ENCODE measurements at regions not wholly inside any gene's neighbourhood (a gene's known extent, or its start where the extent isn't known, plus 50 kb on each side); places are given as distances from the start of the nearest gene placed in this dataset.
A peak's percentile ranks its signal among the peaks of the same experiment; 100 is the strongest.

GRCh38 chr7:17680943-17681351 is 259.3 kb downstream of the SNX13 start:
- DNase-seq = peak in 1 of 5 donors; percentile 9
- peaks cover 0 to 2% of the 10 kb centered on the region in 2 donors for H3K27me3 Mint-ChIP-seq
- no peaks in the 10 kb centered on the region for H3K36me3 Mint-ChIP-seq
- H3K4me3 Mint-ChIP-seq = no peak overlapping the region
- H3K4me3 ChIP-seq (ENCODE audit: low read length) = no peak overlapping the region
- H3K27me3 ChIP-seq (ENCODE audit: insufficient read depth, low read length, poor library complexity, severe bottlenecking) = no peaks in the 10 kb centered on the region
- CTCF ChIA-PET = no interaction called here
- no peaks in the 10 kb centered on the region for H3K9me3 Mint-ChIP-seq
- H3K4me1 ChIP-seq (ENCODE audit: insufficient read depth, low read length) = no peaks in the 10 kb centered on the region
- no peak overlapping the region for H3K27ac ChIP-seq (ENCODE audit: low read depth, low read length)
- no peak overlapping the region for H3K27ac Mint-ChIP-seq
- H3K36me3 ChIP-seq (ENCODE audit: insufficient read depth, low read length) = no peaks in the 10 kb centered on the region
- H3K9me3 ChIP-seq (ENCODE audit: low read length) = no peaks in the 10 kb centered on the region
- POLR2A ChIA-PET = no interaction called here
- no peaks in the 10 kb centered on the region for H3K4me1 Mint-ChIP-seq

- Mint-ChIP-seq H3K27ac (no peak overlapping the region), H3K4me1 (no peaks in the 10 kb centered on the region), H3K4me3 (no peak overlapping the region), H3K9me3 (no peaks in the 10 kb centered on the region), H3K36me3 (no peaks in the 10 kb centered on the region), H3K27me3 (peaks cover 0 to 2% of the 10 kb centered on the region in 2 donors)
- Histone ChIP-seq H3K9me3 (ENCODE audit: low read length) (no peaks in the 10 kb centered on the region), H3K27me3 (ENCODE audit: insufficient read depth, low read length, poor library complexity, severe bottlenecking) (no peaks in the 10 kb centered on the region), H3K27ac (ENCODE audit: low read depth, low read length) (no peak overlapping the region), H3K4me3 (ENCODE audit: low read length) (no peak overlapping the region), H3K36me3 (ENCODE audit: insufficient read depth, low read length) (no peaks in the 10 kb centered on the region), H3K4me1 (ENCODE audit: insufficient read depth, low read length) (no peaks in the 10 kb centered on the region)
- no peak for DNase-seq
- ChIA-PET POLR2A (no interaction called here), CTCF (no interaction called here)
These were observed 258.3 kb downstream of the SNX13 start for GRCh38 chr7:17681965-17682364.

- H3K27me3 Mint-ChIP-seq = peaks cover 0 to 2% of the 10 kb centered on the region in 2 donors
- no peak overlapping the region for H3K27ac ChIP-seq (ENCODE audit: low read depth, low read length)
- no peaks in the 10 kb centered on the region for H3K4me1 Mint-ChIP-seq
- no peaks in the 10 kb centered on the region for H3K4me1 ChIP-seq (ENCODE audit: insufficient read depth, low read length)
- DNase-seq = no peak
- no peak overlapping the region for H3K27ac Mint-ChIP-seq
- no peaks in the 10 kb centered on the region for H3K27me3 ChIP-seq (ENCODE audit: insufficient read depth, low read length, poor library complexity, severe bottlenecking)
- H3K36me3 ChIP-seq (ENCODE audit: insufficient read depth, low read length) = no peaks in the 10 kb centered on the region
- no peak overlapping the region for H3K4me3 ChIP-seq (ENCODE audit: low read length)
- no peaks in the 10 kb centered on the region for H3K9me3 Mint-ChIP-seq
- no peaks in the 10 kb centered on the region for H3K9me3 ChIP-seq (ENCODE audit: low read length)
- ChIA-PET CTCF (no interaction called here), POLR2A (no interaction called here)
- no peaks in the 10 kb centered on the region for H3K36me3 Mint-ChIP-seq
- no peak overlapping the region for H3K4me3 Mint-ChIP-seq
These were observed 257.7 kb downstream of the SNX13 start for GRCh38 chr7:17682586-17682985.

- Mint-ChIP-seq H3K27ac (no peak overlapping the region), H3K4me1 (no peaks in the 10 kb centered on the region), H3K9me3 (no peaks in the 10 kb centered on the region), H3K4me3 (no peak overlapping the region), H3K27me3 (no peaks in the 10 kb centered on the region), H3K36me3 (no peaks in the 10 kb centered on the region)
- CTCF ChIA-PET = no interaction called here
- POLR2A ChIA-PET = no interaction called here
- no peak for DNase-seq
- no peaks in the 10 kb centered on the region for H3K9me3 ChIP-seq (ENCODE audit: low read length)
- no peaks in the 10 kb centered on the region for H3K27me3 ChIP-seq (ENCODE audit: insufficient read depth, low read length, poor library complexity, severe bottlenecking)
- H3K27ac ChIP-seq (ENCODE audit: low read depth, low read length) = no peak overlapping the region
- H3K4me3 ChIP-seq (ENCODE audit: low read length) = no peak overlapping the region
- no peaks in the 10 kb centered on the region for H3K36me3 ChIP-seq (ENCODE audit: insufficient read depth, low read length)
- no peaks in the 10 kb centered on the region for H3K4me1 ChIP-seq (ENCODE audit: insufficient read depth, low read length)
These were observed 255.2 kb downstream of the SNX13 start for GRCh38 chr7:17685141-17685540.

GRCh38 chr7:17687361-17687760 is 252.9 kb downstream of the SNX13 start:
- Histone ChIP-seq H3K4me1 (ENCODE audit: insufficient read depth, low read length) (no peaks in the 10 kb centered on the region), H3K27me3 (ENCODE audit: insufficient read depth, low read length, poor library complexity, severe bottlenecking) (no peaks in the 10 kb centered on the region), H3K4me3 (ENCODE audit: low read length) (no peak overlapping the region), H3K9me3 (ENCODE audit: low read length) (no peaks in the 10 kb centered on the region), H3K27ac (ENCODE audit: low read depth, low read length) (no peak overlapping the region), H3K36me3 (ENCODE audit: insufficient read depth, low read length) (no peaks in the 10 kb centered on the region)
- POLR2A ChIA-PET = no interaction called here
- CTCF ChIA-PET = no interaction called here
- DNase-seq = no peak
- no peaks in the 10 kb centered on the region for H3K36me3 Mint-ChIP-seq
- no peaks in the 10 kb centered on the region for H3K4me1 Mint-ChIP-seq
- no peaks in the 10 kb centered on the region for H3K9me3 Mint-ChIP-seq
- no peak overlapping the region for H3K27ac Mint-ChIP-seq
- no peak overlapping the region for H3K4me3 Mint-ChIP-seq
- no peaks in the 10 kb centered on the region for H3K27me3 Mint-ChIP-seq

GRCh38 chr7:17689361-17689902 is 250.9 kb downstream of the SNX13 start:
- H3K4me1 ChIP-seq (ENCODE audit: insufficient read depth, low read length) = no peaks in the 10 kb centered on the region
- H3K4me3 ChIP-seq (ENCODE audit: low read length) = no peak overlapping the region
- no peaks in the 10 kb centered on the region for H3K4me1 Mint-ChIP-seq
- DNase-seq = no peak
- POLR2A ChIA-PET = no interaction called here
- no peak overlapping the region for H3K4me3 Mint-ChIP-seq
- H3K9me3 ChIP-seq (ENCODE audit: low read length) = no peaks in the 10 kb centered on the region
- H3K27ac ChIP-seq (ENCODE audit: low read depth, low read length) = no peak overlapping the region
- CTCF ChIA-PET = no interaction called here
- no peaks in the 10 kb centered on the region for H3K27me3 Mint-ChIP-seq
- H3K36me3 Mint-ChIP-seq = no peaks in the 10 kb centered on the region
- no peaks in the 10 kb centered on the region for H3K9me3 Mint-ChIP-seq
- no peaks in the 10 kb centered on the region for H3K36me3 ChIP-seq (ENCODE audit: insufficient read depth, low read length)
- no peak overlapping the region for H3K27ac Mint-ChIP-seq
- H3K27me3 ChIP-seq (ENCODE audit: insufficient read depth, low read length, poor library complexity, severe bottlenecking) = no peaks in the 10 kb centered on the region

GRCh38 chr7:17690030-17690429 is 250.3 kb downstream of the SNX13 start:
- Histone ChIP-seq H3K27ac (ENCODE audit: low read depth, low read length) (no peak overlapping the region), H3K27me3 (ENCODE audit: insufficient read depth, low read length, poor library complexity, severe bottlenecking) (no peaks in the 10 kb centered on the region), H3K4me1 (ENCODE audit: insufficient read depth, low read length) (no peaks in the 10 kb centered on the region), H3K36me3 (ENCODE audit: insufficient read depth, low read length) (no peaks in the 10 kb centered on the region), H3K4me3 (ENCODE audit: low read length) (no peak overlapping the region), H3K9me3 (ENCODE audit: low read length) (no peaks in the 10 kb centered on the region)
- no peak for DNase-seq
- Mint-ChIP-seq H3K4me1 (no peaks in the 10 kb centered on the region), H3K36me3 (no peaks in the 10 kb centered on the region), H3K27me3 (no peaks in the 10 kb centered on the region), H3K27ac (no peak overlapping the region), H3K9me3 (no peaks in the 10 kb centered on the region), H3K4me3 (no peak overlapping the region)
- ChIA-PET POLR2A (no interaction called here), CTCF (no interaction called here)

GRCh38 chr7:17696422-17696821 is 243.9 kb downstream of the SNX13 start:
- peaks cover 13% of the 10 kb centered on the region for H3K9me3 ChIP-seq (ENCODE audit: low read length)
- peaks cover 2 to 8% (median 3%) of the 10 kb centered on the region in 3 donors for H3K36me3 Mint-ChIP-seq
- ChIA-PET CTCF (interaction anchor here (1.5 kb wide), 1 partner anchor 10 kb away, joined by 3 read pairs; no protein-coding TSS in a partner anchor), POLR2A (no interaction called here)
- H3K4me1 ChIP-seq (ENCODE audit: insufficient read depth, low read length) = no peaks in the 10 kb centered on the region
- H3K4me3 Mint-ChIP-seq = no peak overlapping the region
- peaks cover 18 to 29% (median 22%) of the 10 kb centered on the region in 5 donors for H3K9me3 Mint-ChIP-seq
- H3K4me1 Mint-ChIP-seq = no peaks in the 10 kb centered on the region
- no peak for DNase-seq
- H3K27me3 ChIP-seq (ENCODE audit: insufficient read depth, low read length, poor library complexity, severe bottlenecking) = no peaks in the 10 kb centered on the region
- peaks cover 5 to 16% of the 10 kb centered on the region in 2 donors for H3K27me3 Mint-ChIP-seq
- no peak overlapping the region for H3K27ac Mint-ChIP-seq
- H3K36me3 ChIP-seq (ENCODE audit: insufficient read depth, low read length) = no peaks in the 10 kb centered on the region
- H3K4me3 ChIP-seq (ENCODE audit: low read length) = no peak overlapping the region
- no peak overlapping the region for H3K27ac ChIP-seq (ENCODE audit: low read depth, low read length)

All from CD8-positive, alpha-beta memory T cell (primary cell).